Prostate gland (tissue), 2 donors: ENCODE measurements at regions not wholly inside any gene's neighbourhood (a gene's known extent, or its start where the extent isn't known, plus 50 kb on each side); places are given as distances from the start of the nearest gene placed in this dataset.

Experiments
- POLR2A ChIP-seq: fragments of 450-650 bp; IDR thresholded peaks from one replicate; pipeline ENCODE4 v1.6.1; 2016; ENCODE audit warnings: antibody characterized with exemption, mild to moderate bottlenecking
- POLR2AphosphoS5 ChIP-seq: sonication (generic); formaldehyde crosslinking; IDR thresholded peaks from one replicate; pipeline ENCODE4 v1.6.1; 2017; ENCODE audit warnings: antibody characterized with exemption
- TF ChIP-seq, protein P1 (sequence below), 4 experiments: fragments of 200-600 bp in 2 of 4; fragments of 450-650 bp in 2 of 4; sonication (generic) in 2 of 4; IDR thresholded peaks; 1 replicate in 3 of 4; 2 replicates in 1 of 4; pipeline ENCODE4 v1.5.1; 2016 to 2019; ENCODE audit warnings: antibody characterized with exemption in 4 of 4, mild to moderate bottlenecking in 2 of 4, moderate library complexity in 2 of 4

DNA sequence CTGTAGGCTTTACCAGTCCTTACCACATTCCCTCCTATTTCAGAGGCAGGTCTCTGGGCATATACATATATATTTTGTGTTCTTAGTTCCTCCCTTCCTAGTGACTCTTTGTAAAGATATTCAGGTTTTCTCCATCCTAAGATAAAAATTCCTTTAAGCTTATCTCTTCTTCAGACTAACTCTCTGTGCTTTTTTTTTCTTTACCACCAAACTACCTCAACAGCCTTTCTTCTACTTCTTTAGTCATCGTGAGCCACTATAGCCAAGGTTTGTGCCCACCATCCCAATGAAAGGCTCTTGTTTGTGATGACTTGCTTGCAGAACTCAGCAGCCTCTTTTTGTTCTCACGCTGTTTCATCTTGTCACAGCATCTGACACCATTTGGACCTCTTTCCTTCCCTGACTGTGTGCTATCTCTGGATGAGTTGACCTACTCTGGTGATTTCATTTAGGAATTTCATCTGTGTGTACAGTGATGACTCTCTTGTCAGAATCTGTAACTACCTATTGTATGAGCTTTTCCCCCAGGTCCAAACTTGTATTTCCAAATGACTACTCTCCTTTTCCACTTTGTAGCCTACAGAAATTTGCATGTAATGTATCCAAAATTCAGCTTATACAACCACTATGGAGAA is 59.0 kb upstream of the MACF1 start:
- TF ChIP-seq, protein P1, sequence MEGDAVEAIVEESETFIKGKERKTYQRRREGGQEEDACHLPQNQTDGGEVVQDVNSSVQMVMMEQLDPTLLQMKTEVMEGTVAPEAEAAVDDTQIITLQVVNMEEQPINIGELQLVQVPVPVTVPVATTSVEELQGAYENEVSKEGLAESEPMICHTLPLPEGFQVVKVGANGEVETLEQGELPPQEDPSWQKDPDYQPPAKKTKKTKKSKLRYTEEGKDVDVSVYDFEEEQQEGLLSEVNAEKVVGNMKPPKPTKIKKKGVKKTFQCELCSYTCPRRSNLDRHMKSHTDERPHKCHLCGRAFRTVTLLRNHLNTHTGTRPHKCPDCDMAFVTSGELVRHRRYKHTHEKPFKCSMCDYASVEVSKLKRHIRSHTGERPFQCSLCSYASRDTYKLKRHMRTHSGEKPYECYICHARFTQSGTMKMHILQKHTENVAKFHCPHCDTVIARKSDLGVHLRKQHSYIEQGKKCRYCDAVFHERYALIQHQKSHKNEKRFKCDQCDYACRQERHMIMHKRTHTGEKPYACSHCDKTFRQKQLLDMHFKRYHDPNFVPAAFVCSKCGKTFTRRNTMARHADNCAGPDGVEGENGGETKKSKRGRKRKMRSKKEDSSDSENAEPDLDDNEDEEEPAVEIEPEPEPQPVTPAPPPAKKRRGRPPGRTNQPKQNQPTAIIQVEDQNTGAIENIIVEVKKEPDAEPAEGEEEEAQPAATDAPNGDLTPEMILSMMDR (IDR thresholded peaks at IDR 0.05) = no peak
- no peak for TF ChIP-seq POLR2A
- no peak for TF ChIP-seq POLR2AphosphoS5
